Suppressor macrophage treated with lipopolysaccharide for 1 hour (primary cell): ENCODE measurements at regions not wholly inside any gene's neighbourhood (a gene's known extent, or its start where the extent isn't known, plus 50 kb on each side); places are given as distances from the start of the nearest gene placed in this dataset.
"Not testable (repeated sequence)": the region's sequence is repeated elsewhere in the genome, so short reads cannot be mapped to it uniquely, and the experiment has no call there.

Experiments used
- DNase-seq, 3 donors: peaks; one replicate each; pipeline ENCODE4 v3.0.0-alpha.2; 2020 to 2022

GRCh38 chr13:86870444-86870843 lies 800.7 kb upstream of the SLITRK5 start:
- DNase-seq, result peak; percentile 12 to 41 (median 31)

GRCh38 chr13:86877441-86877840 lies 793.7 kb upstream of the SLITRK5 start:
- no peak for DNase-seq

- DNase-seq, result no peak
Observed at GRCh38 chr13:86878781-86879180, 792.4 kb upstream of the SLITRK5 start.

- DNase-seq, result no peak
Observed at GRCh38 chr13:86881390-86881789, 789.8 kb upstream of the SLITRK5 start.

- no peak for DNase-seq
Observed at GRCh38 chr13:86882107-86882506, 789.1 kb upstream of the SLITRK5 start.

GRCh38 chr13:86882835-86883234 lies 788.3 kb upstream of the SLITRK5 start:
- no peak for DNase-seq

GRCh38 chr13:86892330-86892729 lies 778.8 kb upstream of the SLITRK5 start:
- DNase-seq, result no peak

- no peak for DNase-seq
Observed at GRCh38 chr13:86900906-86901305, 770.3 kb upstream of the SLITRK5 start.

GRCh38 chr13:86906127-86906874 lies 764.9 kb upstream of the SLITRK5 start:
- no peak for DNase-seq

GRCh38 chr13:86907156-86907555 lies 764.0 kb upstream of the SLITRK5 start:
- no peak for DNase-seq

GRCh38 chr13:86909318-86909717 lies 761.9 kb upstream of the SLITRK5 start:
- DNase-seq, result no peak

- DNase-seq, result no peak
Observed at GRCh38 chr13:86914757-86915156, 756.4 kb upstream of the SLITRK5 start.

GRCh38 chr13:86917438-86917837 lies 753.7 kb upstream of the SLITRK5 start:
- DNase-seq, result not testable (repeated sequence)

GRCh38 chr13:86918682-86919081 lies 752.5 kb upstream of the SLITRK5 start:
- DNase-seq, result no peak

- DNase-seq, result no peak
Observed at GRCh38 chr13:86920961-86921360, 750.2 kb upstream of the SLITRK5 start.

- no peak for DNase-seq
Observed at GRCh38 chr13:86922936-86923335, 748.2 kb upstream of the SLITRK5 start.

- DNase-seq, result not testable (repeated sequence)
Observed at GRCh38 chr13:86926916-86927315, 744.3 kb upstream of the SLITRK5 start.

- DNase-seq, result no peak
Observed at GRCh38 chr13:86932776-86933334, 738.3 kb upstream of the SLITRK5 start.

GRCh38 chr13:86933676-86934075 lies 737.5 kb upstream of the SLITRK5 start:
- no peak for DNase-seq

GRCh38 chr13:86937316-86937715 lies 733.9 kb upstream of the SLITRK5 start:
- DNase-seq, result no peak

- no peak for DNase-seq
Observed at GRCh38 chr13:86945584-86945983, 725.6 kb upstream of the SLITRK5 start.

- DNase-seq, result no peak
Observed at GRCh38 chr13:86946734-86947133, 724.4 kb upstream of the SLITRK5 start.

- DNase-seq, result no peak
Observed at GRCh38 chr13:86954341-86954740, 716.8 kb upstream of the SLITRK5 start.

- DNase-seq, result no peak
Observed at GRCh38 chr13:86960876-86961275, 710.3 kb upstream of the SLITRK5 start.
